GM12878 (cell line): ENCODE measurements at regions not wholly inside any gene's neighbourhood (a gene's known extent, or its start where the extent isn't known, plus 50 kb on each side); places are given as distances from the start of the nearest gene placed in this dataset.

Experiments
- ATF7 ChIP-seq: fragments of 450-650 bp; IDR thresholded peaks from 2 replicates; pipeline ENCODE4 v1.6.1; 2016; ENCODE audit warnings: low read depth, mild to moderate bottlenecking
- BMI1 ChIP-seq: fragments of 450-650 bp; IDR thresholded peaks from 2 replicates; pipeline ENCODE4 v1.6.1; 2016; ENCODE audit warnings: mild to moderate bottlenecking, moderate library complexity, borderline replicate concordance
- CBFB ChIP-seq: IDR thresholded peaks from 2 replicates; pipeline ENCODE4 v1.6.1; 2016; ENCODE audit warnings: antibody characterized with exemption, low read depth
- CREB1 ChIP-seq: IDR thresholded peaks from 2 replicates; pipeline ENCODE4 v1.6.1; 2012; ENCODE audit warnings: low read depth, mild to moderate bottlenecking, inconsistent platforms
- HCFC1 ChIP-seq: fragments of 150-350 bp; IDR thresholded peaks from 2 replicates; pipeline ENCODE4 v1.6.1; 2014; ENCODE audit warnings: low read length
- JUNB ChIP-seq: IDR thresholded peaks from 2 replicates; pipeline ENCODE4 v1.6.1; 2016; ENCODE audit warnings: antibody characterized with exemption, mild to moderate bottlenecking
- KDM1A ChIP-seq: fragments of 200-600 bp; sonication (generic); IDR thresholded peaks from 2 replicates; pipeline ENCODE4 v1.6.1; 2016; ENCODE audit warnings: borderline replicate concordance
- MEF2B ChIP-seq: fragments of 450-650 bp; IDR thresholded peaks from 2 replicates; pipeline ENCODE4 v1.6.1; 2018; ENCODE audit warnings: mild to moderate bottlenecking, moderate library complexity; ENCODE audit not compliant: partially characterized antibody, poor library complexity, severe bottlenecking
- NR2F1 ChIP-seq: fragments of 450-650 bp; conservative IDR thresholded peaks from 2 replicates; pipeline ENCODE4 v1.6.1; 2017; ENCODE audit warnings: mild to moderate bottlenecking
- POU2F2 ChIP-seq: IDR thresholded peaks from 3 replicates; pipeline ENCODE4 v1.6.1; 2011; ENCODE audit warnings: low read depth, mild to moderate bottlenecking, low read length, borderline replicate concordance
- RELA ChIP-seq: fragments of 450-650 bp; IDR thresholded peaks from 2 replicates; pipeline ENCODE4 v1.8.0; 2014; ENCODE audit warnings: borderline replicate concordance; ENCODE audit not compliant: partially characterized antibody
- YY1 ChIP-seq: IDR thresholded peaks from 2 replicates; pipeline ENCODE4 v1.6.1; 2011; ENCODE audit warnings: low read depth, mild to moderate bottlenecking, low read length
- ZBED1 ChIP-seq: IDR thresholded peaks from 2 replicates; pipeline ENCODE4 v1.6.1; 2016; ENCODE audit warnings: borderline replicate concordance
- TF ChIP-seq, protein P1 (sequence below): fragments of 450-650 bp; IDR thresholded peaks from 2 replicates; pipeline ENCODE4 v1.6.1; 2017; ENCODE audit warnings: antibody characterized with exemption, mild to moderate bottlenecking, moderate library complexity
- TF ChIP-seq, protein P2 (sequence below): IDR thresholded peaks from 2 replicates; pipeline ENCODE4 v1.6.1; 2011; ENCODE audit warnings: borderline replicate concordance, low read depth, mild to moderate bottlenecking, moderate library complexity, low read length; ENCODE audit not compliant: insufficient read depth, poor library complexity, severe bottlenecking
- TF ChIP-seq, protein P3 (sequence below): IDR thresholded peaks from 2 replicates; pipeline ENCODE4 v1.6.1; 2011; ENCODE audit warnings: borderline replicate concordance, low read depth, mild to moderate bottlenecking, moderate library complexity, mixed read lengths, low read length; ENCODE audit not compliant: insufficient read depth; ENCODE audit errors: extremely low read length
- TF ChIP-seq, protein P4 (sequence below): fragments of 450-650 bp; IDR thresholded peaks from 2 replicates; pipeline ENCODE4 v1.6.1; 2014; ENCODE audit warnings: mild to moderate bottlenecking
- TF ChIP-seq, protein P5 (sequence below): IDR thresholded peaks from 2 replicates; pipeline ENCODE4 v1.6.1; 2012; ENCODE audit warnings: mild to moderate bottlenecking, low read depth, low read length

DNA sequence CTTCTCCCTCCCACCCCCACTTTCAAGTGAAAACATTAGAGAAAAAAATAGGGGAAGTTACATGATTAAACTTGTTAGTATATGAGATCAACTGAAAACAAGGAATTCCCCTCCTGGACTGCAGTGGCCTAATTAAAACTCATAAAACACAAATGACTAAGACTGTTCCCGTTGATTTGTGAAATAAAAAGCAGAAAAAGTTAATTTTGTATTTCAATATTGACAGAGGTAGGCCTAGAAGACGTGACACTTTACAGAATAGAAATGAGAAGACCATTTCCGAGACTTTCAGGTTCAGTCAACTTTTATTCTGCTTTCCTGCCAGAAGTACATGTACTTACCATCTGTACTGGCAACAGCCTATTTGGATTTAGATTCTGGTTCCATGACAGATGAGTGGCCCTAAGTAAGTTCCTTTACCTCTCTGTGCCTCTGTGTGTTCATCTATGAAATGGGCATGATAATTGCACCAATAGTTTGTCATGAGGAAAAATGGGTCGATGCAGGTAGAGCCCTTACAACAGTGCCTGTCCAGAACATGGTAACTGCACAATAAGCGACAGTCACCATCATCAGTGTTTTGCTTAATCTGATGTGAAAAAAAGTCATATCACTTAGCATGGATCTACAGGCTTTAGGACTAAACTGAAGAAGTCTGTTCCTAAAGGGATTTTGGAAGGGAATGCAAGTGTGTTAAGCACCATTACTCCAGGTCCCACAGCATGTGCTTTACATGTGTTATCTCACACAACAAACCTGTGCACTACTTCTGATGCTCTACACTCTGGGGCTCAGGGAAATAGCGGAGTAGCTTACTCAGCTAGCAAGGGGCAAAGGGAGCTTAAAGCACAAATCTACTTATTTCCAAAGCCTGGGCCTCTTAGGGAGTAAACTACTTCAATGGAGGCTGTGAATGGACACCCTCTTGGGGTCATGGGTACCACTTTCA, 562.3 kb upstream of the DIPK2B start (continued):
- TF ChIP-seq RELA = peak; percentile 87
- TF ChIP-seq, protein P1, sequence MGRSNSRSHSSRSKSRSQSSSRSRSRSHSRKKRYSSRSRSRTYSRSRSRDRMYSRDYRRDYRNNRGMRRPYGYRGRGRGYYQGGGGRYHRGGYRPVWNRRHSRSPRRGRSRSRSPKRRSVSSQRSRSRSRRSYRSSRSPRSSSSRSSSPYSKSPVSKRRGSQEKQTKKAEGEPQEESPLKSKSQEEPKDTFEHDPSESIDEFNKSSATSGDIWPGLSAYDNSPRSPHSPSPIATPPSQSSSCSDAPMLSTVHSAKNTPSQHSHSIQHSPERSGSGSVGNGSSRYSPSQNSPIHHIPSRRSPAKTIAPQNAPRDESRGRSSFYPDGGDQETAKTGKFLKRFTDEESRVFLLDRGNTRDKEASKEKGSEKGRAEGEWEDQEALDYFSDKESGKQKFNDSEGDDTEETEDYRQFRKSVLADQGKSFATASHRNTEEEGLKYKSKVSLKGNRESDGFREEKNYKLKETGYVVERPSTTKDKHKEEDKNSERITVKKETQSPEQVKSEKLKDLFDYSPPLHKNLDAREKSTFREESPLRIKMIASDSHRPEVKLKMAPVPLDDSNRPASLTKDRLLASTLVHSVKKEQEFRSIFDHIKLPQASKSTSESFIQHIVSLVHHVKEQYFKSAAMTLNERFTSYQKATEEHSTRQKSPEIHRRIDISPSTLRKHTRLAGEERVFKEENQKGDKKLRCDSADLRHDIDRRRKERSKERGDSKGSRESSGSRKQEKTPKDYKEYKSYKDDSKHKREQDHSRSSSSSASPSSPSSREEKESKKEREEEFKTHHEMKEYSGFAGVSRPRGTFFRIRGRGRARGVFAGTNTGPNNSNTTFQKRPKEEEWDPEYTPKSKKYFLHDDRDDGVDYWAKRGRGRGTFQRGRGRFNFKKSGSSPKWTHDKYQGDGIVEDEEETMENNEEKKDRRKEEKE = no peak
- TF ChIP-seq ATF7 = peak; percentile 80
- TF ChIP-seq HCFC1 = no peak
- TF ChIP-seq, protein P2, sequence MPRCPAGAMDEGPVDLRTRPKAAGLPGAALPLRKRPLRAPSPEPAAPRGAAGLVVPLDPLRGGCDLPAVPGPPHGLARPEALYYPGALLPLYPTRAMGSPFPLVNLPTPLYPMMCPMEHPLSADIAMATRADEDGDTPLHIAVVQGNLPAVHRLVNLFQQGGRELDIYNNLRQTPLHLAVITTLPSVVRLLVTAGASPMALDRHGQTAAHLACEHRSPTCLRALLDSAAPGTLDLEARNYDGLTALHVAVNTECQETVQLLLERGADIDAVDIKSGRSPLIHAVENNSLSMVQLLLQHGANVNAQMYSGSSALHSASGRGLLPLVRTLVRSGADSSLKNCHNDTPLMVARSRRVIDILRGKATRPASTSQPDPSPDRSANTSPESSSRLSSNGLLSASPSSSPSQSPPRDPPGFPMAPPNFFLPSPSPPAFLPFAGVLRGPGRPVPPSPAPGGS = peak; percentile 47
- TF ChIP-seq ZBED1 = peak; percentile 80; the same call in 1 of the 2 replicates
- no peak for TF ChIP-seq KDM1A
- TF ChIP-seq CREB1 = peak; percentile 17; the same call in 1 of the 2 replicates
- TF ChIP-seq, protein P3, sequence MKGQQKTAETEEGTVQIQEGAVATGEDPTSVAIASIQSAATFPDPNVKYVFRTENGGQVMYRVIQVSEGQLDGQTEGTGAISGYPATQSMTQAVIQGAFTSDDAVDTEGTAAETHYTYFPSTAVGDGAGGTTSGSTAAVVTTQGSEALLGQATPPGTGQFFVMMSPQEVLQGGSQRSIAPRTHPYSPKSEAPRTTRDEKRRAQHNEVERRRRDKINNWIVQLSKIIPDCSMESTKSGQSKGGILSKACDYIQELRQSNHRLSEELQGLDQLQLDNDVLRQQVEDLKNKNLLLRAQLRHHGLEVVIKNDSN = no peak
- TF ChIP-seq, protein P4, sequence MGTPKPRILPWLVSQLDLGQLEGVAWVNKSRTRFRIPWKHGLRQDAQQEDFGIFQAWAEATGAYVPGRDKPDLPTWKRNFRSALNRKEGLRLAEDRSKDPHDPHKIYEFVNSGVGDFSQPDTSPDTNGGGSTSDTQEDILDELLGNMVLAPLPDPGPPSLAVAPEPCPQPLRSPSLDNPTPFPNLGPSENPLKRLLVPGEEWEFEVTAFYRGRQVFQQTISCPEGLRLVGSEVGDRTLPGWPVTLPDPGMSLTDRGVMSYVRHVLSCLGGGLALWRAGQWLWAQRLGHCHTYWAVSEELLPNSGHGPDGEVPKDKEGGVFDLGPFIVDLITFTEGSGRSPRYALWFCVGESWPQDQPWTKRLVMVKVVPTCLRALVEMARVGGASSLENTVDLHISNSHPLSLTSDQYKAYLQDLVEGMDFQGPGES = no peak
- peak; percentile 64; the same call in 1 of the 2 replicates for TF ChIP-seq BMI1
- TF ChIP-seq, protein P5, sequence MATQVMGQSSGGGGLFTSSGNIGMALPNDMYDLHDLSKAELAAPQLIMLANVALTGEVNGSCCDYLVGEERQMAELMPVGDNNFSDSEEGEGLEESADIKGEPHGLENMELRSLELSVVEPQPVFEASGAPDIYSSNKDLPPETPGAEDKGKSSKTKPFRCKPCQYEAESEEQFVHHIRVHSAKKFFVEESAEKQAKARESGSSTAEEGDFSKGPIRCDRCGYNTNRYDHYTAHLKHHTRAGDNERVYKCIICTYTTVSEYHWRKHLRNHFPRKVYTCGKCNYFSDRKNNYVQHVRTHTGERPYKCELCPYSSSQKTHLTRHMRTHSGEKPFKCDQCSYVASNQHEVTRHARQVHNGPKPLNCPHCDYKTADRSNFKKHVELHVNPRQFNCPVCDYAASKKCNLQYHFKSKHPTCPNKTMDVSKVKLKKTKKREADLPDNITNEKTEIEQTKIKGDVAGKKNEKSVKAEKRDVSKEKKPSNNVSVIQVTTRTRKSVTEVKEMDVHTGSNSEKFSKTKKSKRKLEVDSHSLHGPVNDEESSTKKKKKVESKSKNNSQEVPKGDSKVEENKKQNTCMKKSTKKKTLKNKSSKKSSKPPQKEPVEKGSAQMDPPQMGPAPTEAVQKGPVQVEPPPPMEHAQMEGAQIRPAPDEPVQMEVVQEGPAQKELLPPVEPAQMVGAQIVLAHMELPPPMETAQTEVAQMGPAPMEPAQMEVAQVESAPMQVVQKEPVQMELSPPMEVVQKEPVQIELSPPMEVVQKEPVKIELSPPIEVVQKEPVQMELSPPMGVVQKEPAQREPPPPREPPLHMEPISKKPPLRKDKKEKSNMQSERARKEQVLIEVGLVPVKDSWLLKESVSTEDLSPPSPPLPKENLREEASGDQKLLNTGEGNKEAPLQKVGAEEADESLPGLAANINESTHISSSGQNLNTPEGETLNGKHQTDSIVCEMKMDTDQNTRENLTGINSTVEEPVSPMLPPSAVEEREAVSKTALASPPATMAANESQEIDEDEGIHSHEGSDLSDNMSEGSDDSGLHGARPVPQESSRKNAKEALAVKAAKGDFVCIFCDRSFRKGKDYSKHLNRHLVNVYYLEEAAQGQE = no peak
- no peak for TF ChIP-seq YY1
- 0 out of 2 replicates have a peak, but pooled peaks have one; percentile 22 for TF ChIP-seq NR2F1
- peak; percentile 18; the same call in 1 of the 3 replicates for TF ChIP-seq POU2F2
- peak; percentile 95 for TF ChIP-seq JUNB
- TF ChIP-seq CBFB = no peak
- TF ChIP-seq MEF2B = peak; percentile 56
